WTC11 (cell line): ENCODE measurements at regions not wholly inside any gene's neighbourhood (a gene's known extent, or its start where the extent isn't known, plus 50 kb on each side); places are given as distances from the start of the nearest gene placed in this dataset.

Experiments
- ATAC-seq: fragments of 200-7000 bp; cut with Tn5 transposase; 2 replicates; pipeline ENCODE4 v1.10.0; 2021; ENCODE audit warnings: mild to moderate bottlenecking, moderate library complexity
- CTCF ChIA-PET: fragments of 300-600 bp; sonication (Branson Sonifier 250); formaldehyde crosslinking; loops from one replicate; lab custom pipeline; 2021; ENCODE audit warnings: antibody characterized with exemption; lab: Charles Lee
- POLR2A ChIA-PET: fragments of 350-600 bp; sonication (Branson Sonifier 250); formaldehyde crosslinking; loops from one replicate; lab custom pipeline; 2021; ENCODE audit warnings: antibody characterized with exemption; lab: Charles Lee
- DNase-seq: peaks from one replicate; pipeline ENCODE4 v3.0.0; 2021; ENCODE audit warnings: low spot score
- H3K27ac Mint-ChIP-seq: 2 replicates; pipeline ENCODE4 v1.8.0; 2021; ENCODE audit warnings: mixed read lengths
- H3K27me3 Mint-ChIP-seq: 2 replicates; pipeline ENCODE4 v1.8.0; 2021; ENCODE audit warnings: low read depth, mild to moderate bottlenecking, moderate library complexity, mixed read lengths
- H3K36me3 Mint-ChIP-seq: 2 replicates; pipeline ENCODE4 v1.8.0; 2021; ENCODE audit warnings: mixed read lengths
- H3K4me1 Mint-ChIP-seq: 2 replicates; pipeline ENCODE4 v1.8.0; 2022; ENCODE audit warnings: mixed read lengths
- H3K4me3 Mint-ChIP-seq: 2 replicates; pipeline ENCODE4 v1.8.0; 2021; ENCODE audit warnings: mild to moderate bottlenecking, moderate library complexity, mixed read lengths
- H3K9me3 Mint-ChIP-seq: 2 replicates; pipeline ENCODE4 v1.8.0; 2021; ENCODE audit warnings: mixed read lengths
- AFF4 ChIP-seq: sonication (generic); formaldehyde crosslinking; IDR thresholded peaks from 2 replicates; pipeline ENCODE4 v1.8.1; 2023; ENCODE audit warnings: mild to moderate bottlenecking, missing genetic modification reagents, borderline replicate concordance
- E2F4 ChIP-seq: sonication (generic); formaldehyde crosslinking; IDR thresholded peaks from 2 replicates; pipeline ENCODE4 v1.8.1; 2022; ENCODE audit warnings: low read depth, mild to moderate bottlenecking, moderate library complexity, missing genetic modification reagents, borderline replicate concordance
- FOXP1 ChIP-seq: sonication (generic); formaldehyde crosslinking; IDR thresholded peaks from 2 replicates; pipeline ENCODE4 v1.8.0; 2022; ENCODE audit warnings: missing genetic modification reagents, mild to moderate bottlenecking, moderate library complexity, borderline replicate concordance
- GTF2I ChIP-seq: fragments of 250-450 bp; sonication (Bioruptor Pico); conservative IDR thresholded peaks from 2 replicates; pipeline ENCODE4 v1.4.0; 2021; ENCODE audit warnings: mild to moderate bottlenecking
- JAZF1 ChIP-seq: fragments of 250-450 bp; sonication (Bioruptor Pico); IDR thresholded peaks from 2 replicates; pipeline ENCODE4 v1.9.0; 2021; ENCODE audit warnings: moderate library complexity, mild to moderate bottlenecking, inconsistent platforms
- MAX ChIP-seq: sonication (generic); formaldehyde crosslinking; IDR thresholded peaks from 2 replicates; pipeline ENCODE4 v1.8.0; 2022; ENCODE audit warnings: mild to moderate bottlenecking, missing genetic modification reagents
- NR2C2 ChIP-seq: sonication (generic); formaldehyde crosslinking; IDR thresholded peaks from 2 replicates; pipeline ENCODE4 v1.8.0; 2022; ENCODE audit warnings: mild to moderate bottlenecking, missing genetic modification reagents
- PREB ChIP-seq: sonication (generic); formaldehyde crosslinking; IDR thresholded peaks from 2 replicates; pipeline ENCODE4 v1.8.1; 2022; ENCODE audit warnings: mild to moderate bottlenecking, missing genetic modification reagents, moderate library complexity, borderline replicate concordance
- SMAD3 ChIP-seq: sonication (generic); formaldehyde crosslinking; IDR thresholded peaks from 2 replicates; pipeline ENCODE4 v1.8.0; 2022; ENCODE audit warnings: missing genetic modification reagents, mild to moderate bottlenecking, borderline replicate concordance
- SOX15 ChIP-seq: fragments of 250-450 bp; sonication (Bioruptor Pico); IDR thresholded peaks from 2 replicates; pipeline ENCODE4 v1.9.0; 2021; ENCODE audit warnings: mild to moderate bottlenecking
- STAT6 ChIP-seq: sonication (generic); formaldehyde crosslinking; conservative IDR thresholded peaks from 2 replicates; pipeline ENCODE4 v1.8.1; 2023; ENCODE audit warnings: mild to moderate bottlenecking, low read depth, missing genetic modification reagents, moderate library complexity
- ZBTB43 ChIP-seq: sonication (generic); formaldehyde crosslinking; IDR thresholded peaks from 2 replicates; pipeline ENCODE4 v1.8.1; 2023; ENCODE audit warnings: mild to moderate bottlenecking, missing genetic modification reagents
- ZNF121 ChIP-seq: sonication (generic); formaldehyde crosslinking; IDR thresholded peaks from 2 replicates; pipeline ENCODE4 v1.8.0; 2023; ENCODE audit warnings: missing genetic modification reagents
- ZNF138 ChIP-seq: sonication (generic); formaldehyde crosslinking; conservative IDR thresholded peaks from 2 replicates; pipeline ENCODE4 v1.8.1; 2022; ENCODE audit warnings: mild to moderate bottlenecking, moderate library complexity, missing genetic modification reagents
- ZNF232 ChIP-seq: sonication (generic); formaldehyde crosslinking; IDR thresholded peaks from 2 replicates; pipeline ENCODE4 v1.8.0; 2022; ENCODE audit warnings: mild to moderate bottlenecking, missing genetic modification reagents
- ZNF281 ChIP-seq: sonication (generic); formaldehyde crosslinking; IDR thresholded peaks from 2 replicates; pipeline ENCODE4 v1.8.0; 2023; ENCODE audit warnings: mild to moderate bottlenecking, missing genetic modification reagents
- ZNF512 ChIP-seq: sonication (generic); formaldehyde crosslinking; IDR thresholded peaks from 2 replicates; pipeline ENCODE4 v1.8.1; 2022; ENCODE audit warnings: missing genetic modification reagents, borderline replicate concordance
- ZNF532 ChIP-seq: fragments of 250-450 bp; sonication (Bioruptor Pico); IDR thresholded peaks from 2 replicates; pipeline ENCODE4 v1.9.0; 2021; ENCODE audit warnings: mild to moderate bottlenecking, borderline replicate concordance

GRCh38 chr20:55469074-55469473 is 536.2 kb downstream of the CBLN4 start:
- POLR2A ChIA-PET, result no interaction called here
- peaks cover 77% of the 10 kb centered on the region for H3K36me3 Mint-ChIP-seq
- TF ChIP-seq JAZF1 (CRISPR knock-in tag) (no peak), GTF2I (CRISPR knock-in tag) (no peak), ZNF232 (CRISPR knock-in tag) (no peak), ZNF512 (CRISPR knock-in tag) (no peak), ZBTB43 (CRISPR knock-in tag) (no peak), MAX (CRISPR knock-in tag) (no peak), FOXP1 (CRISPR knock-in tag) (no peak), ZNF532 (CRISPR knock-in tag) (no peak), ZNF281 (CRISPR knock-in tag) (no peak), E2F4 (CRISPR knock-in tag) (no peak), SOX15 (CRISPR knock-in tag) (no peak), PREB (CRISPR knock-in tag) (no peak), ZNF138 (CRISPR knock-in tag) (no peak), AFF4 (no peak), STAT6 (CRISPR knock-in tag) (no peak), SMAD3 (CRISPR knock-in tag) (no peak), ZNF121 (CRISPR knock-in tag) (no peak), NR2C2 (no peak)
- CTCF ChIA-PET, result no interaction called here
- ATAC-seq, result no peak
- no peak for DNase-seq
- H3K4me3 Mint-ChIP-seq, result no peak overlapping the region
- H3K27ac Mint-ChIP-seq, result no peak overlapping the region
- peaks cover 83% of the 10 kb centered on the region for H3K9me3 Mint-ChIP-seq
- peaks cover 9% of the 10 kb centered on the region for H3K27me3 Mint-ChIP-seq
- H3K4me1 Mint-ChIP-seq, result no peaks in the 10 kb centered on the region
